SK-N-SH (cell line): ENCODE measurements at regions not wholly inside any gene's neighbourhood (a gene's known extent, or its start where the extent isn't known, plus 50 kb on each side); places are given as distances from the start of the nearest gene placed in this dataset.

Experiments used
- CTCF ChIA-PET: fragments of 300-600, 350-600 bp; formaldehyde crosslinking; extraction: SDS; loops from one replicate; lab custom pipeline; 2021; lab: Yijun Ruan, JAX
- POLR2A ChIA-PET: fragments of 350-600 bp; sonication (Branson Sonifier 250); formaldehyde crosslinking; extraction: SDS; loops from one replicate; lab custom pipeline; 2020; ENCODE audit warnings: antibody characterized with exemption, inconsistent platforms; lab: Yijun Ruan, JAX
- DNase-seq: peaks from one replicate; pipeline ENCODE4 v3.0.0; 2012
- H2AFZ ChIP-seq: fragments of 200-600 bp; sonication (generic); 2 replicates; pipeline ENCODE4 v1.8.1; 2016; ENCODE audit warnings: antibody characterized with exemption, mild to moderate bottlenecking, low read depth
- H3F3A ChIP-seq: fragments of 200-600 bp; sonication (generic); replicated peaks from 2 replicates; pipeline ENCODE3; 2016; ENCODE audit warnings: antibody characterized with exemption, mild to moderate bottlenecking; ENCODE audit not compliant: insufficient read depth
- H3K27ac ChIP-seq, 2 experiments: fragments of 200-500 bp in 1 of 2; fragments of 200-600 bp in 1 of 2; sonication (Bioruptor generic) in 1 of 2; sonication (generic), shearing (Covaris generic) in 1 of 2; 2 replicates each; pipeline versions ENCODE4 v1.5.1 to v1.6.1; 2014 to 2016; ENCODE audit warnings: low read depth in 2 of 2, inconsistent platforms in 1 of 2, low read length in 1 of 2, mild to moderate bottlenecking in 1 of 2, mixed read lengths in 1 of 2
- H3K27me3 ChIP-seq: fragments of 200-600 bp; sonication (generic), shearing (Covaris generic); 2 replicates; pipeline ENCODE4 v1.6.1; 2016; ENCODE audit warnings: mixed run types; ENCODE audit not compliant: insufficient read depth
- H3K36me3 ChIP-seq, 2 experiments: fragments of 200-500 bp in 1 of 2; fragments of 200-600 bp in 1 of 2; sonication (Bioruptor generic) in 1 of 2; sonication (generic) in 1 of 2; replicated peaks in 1 of 2; 2 replicates each; pipeline versions ENCODE3 to v1.5.1; 2014 to 2016; ENCODE audit warnings: low read length in 1 of 2, mild to moderate bottlenecking in 1 of 2; ENCODE audit not compliant: insufficient read depth in 2 of 2, control insufficient read depth in 1 of 2
- H3K4me1 ChIP-seq, 2 experiments: fragments of 200-500 bp in 1 of 2; fragments of 200-600 bp in 1 of 2; sonication (Bioruptor generic) in 1 of 2; sonication (generic), shearing (Covaris generic) in 1 of 2; 2 replicates each; pipeline versions ENCODE4 v1.5.1 to v1.6.1; 2014 to 2016; ENCODE audit warnings: low read depth in 1 of 2, low read length in 1 of 2, mixed run types in 1 of 2; ENCODE audit not compliant: insufficient read depth in 2 of 2, control insufficient read depth in 1 of 2
- H3K4me2 ChIP-seq: fragments of 200-600 bp; sonication (generic), shearing (Covaris generic); 2 replicates; pipeline ENCODE4 v1.6.1; 2017; ENCODE audit warnings: mixed run types
- H3K4me3 ChIP-seq, 2 experiments: fragments of 200-500 bp in 1 of 2; fragments of 200-600 bp in 1 of 2; sonication (Bioruptor generic) in 1 of 2; sonication (generic), shearing (Covaris generic) in 1 of 2; 2 replicates each; pipeline versions ENCODE4 v1.5.1 to v1.8.1; 2014 to 2016; ENCODE audit warnings: low read depth in 2 of 2, inconsistent platforms in 1 of 2, low read length in 1 of 2, mild to moderate bottlenecking in 1 of 2, mixed read lengths in 1 of 2, moderate library complexity in 1 of 2
- H3K79me2 ChIP-seq: fragments of 200-600 bp; sonication (generic); 2 replicates; pipeline ENCODE4 v1.8.1; 2017; ENCODE audit warnings: mild to moderate bottlenecking; ENCODE audit not compliant: insufficient read depth
- H3K9ac ChIP-seq: fragments of 200-600 bp; sonication (generic); 2 replicates; pipeline ENCODE4 v1.6.1; 2017; ENCODE audit warnings: mixed run types
- H3K9me2 ChIP-seq: fragments of 200-600 bp; sonication (generic); 2 replicates; pipeline ENCODE4 v1.6.1; 2017; ENCODE audit warnings: mixed run types
- H3K9me3 ChIP-seq: fragments of 200-600 bp; sonication (generic); 2 replicates; pipeline ENCODE4 v1.6.1; 2017; ENCODE audit warnings: mixed run types, mild to moderate bottlenecking, moderate library complexity
- H4K20me1 ChIP-seq: fragments of 200-600 bp; sonication (generic); 2 replicates; pipeline ENCODE4 v1.6.1; 2017; ENCODE audit warnings: mild to moderate bottlenecking, mixed run types; ENCODE audit not compliant: insufficient read depth
- EP300 ChIP-seq, 2 experiments: IDR thresholded peaks; 2 replicates each; pipeline versions ENCODE4 v1.4.0 to v1.6.1; 2012; ENCODE audit warnings: borderline replicate concordance in 1 of 2, low read depth in 1 of 2, low read length in 1 of 2
- EZH2phosphoT487 ChIP-seq: fragments of 200-600 bp; sonication (generic); IDR thresholded peaks from 2 replicates; pipeline ENCODE4 v1.6.1; 2017; ENCODE audit warnings: low read depth, mixed run types, mild to moderate bottlenecking, antibody characterized with exemption, moderate library complexity, borderline replicate concordance
- FOSL2 ChIP-seq: IDR thresholded peaks from 2 replicates; pipeline ENCODE4 v1.4.0; 2012; ENCODE audit warnings: low read depth, mild to moderate bottlenecking, moderate library complexity, borderline replicate concordance
- FOXM1 ChIP-seq: IDR thresholded peaks from 2 replicates; pipeline ENCODE4 v1.4.0; 2012; ENCODE audit warnings: low read depth, mild to moderate bottlenecking
- GABPA ChIP-seq: IDR thresholded peaks from 2 replicates; pipeline ENCODE4 v1.4.0; 2012; ENCODE audit warnings: low read depth, mild to moderate bottlenecking
- GATA2 ChIP-seq: sonication (generic); formaldehyde crosslinking; IDR thresholded peaks from 2 replicates; pipeline ENCODE4 v1.5.0; 2020; ENCODE audit warnings: mild to moderate bottlenecking, missing genetic modification reagents
- JUND ChIP-seq: IDR thresholded peaks from 2 replicates; pipeline ENCODE4 v1.4.0; 2012
- MEF2A ChIP-seq: IDR thresholded peaks from 2 replicates; pipeline ENCODE4 v1.4.0; 2012; ENCODE audit warnings: low read depth, borderline replicate concordance
- PBX3 ChIP-seq: IDR thresholded peaks from 2 replicates; pipeline ENCODE4; 2012
- POLR2AphosphoS5 ChIP-seq: IDR thresholded peaks from 2 replicates; pipeline ENCODE4 v1.6.1; 2012; ENCODE audit warnings: low read depth, low read length
- RAD21 ChIP-seq: IDR thresholded peaks from 2 replicates; pipeline ENCODE4 v1.6.1; 2012; ENCODE audit warnings: mild to moderate bottlenecking, low read length
- RCOR1 ChIP-seq: fragments of 150-350 bp; IDR thresholded peaks from 2 replicates; pipeline ENCODE4 v1.6.1; 2017; ENCODE audit warnings: antibody characterized with exemption, low read length
- RXRA ChIP-seq: IDR thresholded peaks from 2 replicates; pipeline ENCODE4 v1.4.0; 2012; ENCODE audit warnings: low read depth, mild to moderate bottlenecking, borderline replicate concordance
- TAF1 ChIP-seq: IDR thresholded peaks from 2 replicates; pipeline ENCODE4 v1.6.1; 2012; ENCODE audit warnings: low read depth, mild to moderate bottlenecking, low read length, moderate library complexity, borderline replicate concordance
- TCF12 ChIP-seq: IDR thresholded peaks from 2 replicates; pipeline ENCODE4 v1.4.0; 2012
- YY1 ChIP-seq: IDR thresholded peaks from 2 replicates; pipeline ENCODE4 v1.4.0; 2012; ENCODE audit warnings: low read depth, mild to moderate bottlenecking
- WGBS: methylation state at CpG from one replicate; pipeline ENCODE4 v1.1.6; 2017; ENCODE audit warnings: low lambda C conversion rate; 5-methylcytosine and 5-hydroxymethylcytosine counted together
- TF ChIP-seq, protein P1 (sequence below): IDR thresholded peaks from 2 replicates; pipeline ENCODE4 v1.4.0; 2012; ENCODE audit warnings: low read depth, borderline replicate concordance
- TF ChIP-seq, protein P2 (sequence below): fragments of 150-350 bp; IDR thresholded peaks from 2 replicates; pipeline ENCODE4 v1.6.1; 2016; ENCODE audit warnings: mild to moderate bottlenecking, low read depth, low read length

DNA sequence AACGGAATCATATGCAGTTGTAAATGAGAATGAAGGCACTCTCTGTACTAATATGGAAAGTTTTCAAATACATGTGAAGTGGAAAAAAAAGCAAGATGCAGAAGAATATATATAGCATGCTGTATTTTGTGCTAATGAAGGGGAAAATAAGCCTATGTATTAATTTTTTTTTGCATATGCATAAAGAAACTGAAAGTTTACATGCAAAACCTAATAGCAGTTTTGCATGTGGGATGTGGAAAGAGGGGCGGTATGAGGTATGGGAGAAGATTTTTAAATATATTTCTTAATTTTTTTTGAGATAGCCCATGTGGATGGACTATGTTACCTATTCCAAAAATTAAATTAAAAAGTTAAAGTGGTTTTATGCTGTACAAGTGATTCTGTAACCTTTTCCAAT is 83.7 kb upstream of the IL12B start:
- Histone ChIP-seq H3K9me2 (no peaks in the 10 kb centered on the region), H3K9ac (no peak overlapping the region), H3K9me3 (no peaks in the 10 kb centered on the region), H2AFZ (no peak overlapping the region), H3K4me3 (no peak overlapping the region), H3K79me2 (no peaks in the 10 kb centered on the region), H4K20me1 (no peaks in the 10 kb centered on the region), H3K27ac (no peak overlapping the region), H3K27me3 (no peaks in the 10 kb centered on the region; the same call in 1 of the 2 replicates), H3K4me2 (no peak overlapping the region), H3F3A (no peaks in the 10 kb centered on the region), H3K4me1 (no peaks in the 10 kb centered on the region), H3K36me3 (no peaks in the 10 kb centered on the region)
- ChIA-PET CTCF (no interaction called here), POLR2A (no interaction called here)
- no peak for TF ChIP-seq FOXM1
- TF ChIP-seq, protein P1, sequence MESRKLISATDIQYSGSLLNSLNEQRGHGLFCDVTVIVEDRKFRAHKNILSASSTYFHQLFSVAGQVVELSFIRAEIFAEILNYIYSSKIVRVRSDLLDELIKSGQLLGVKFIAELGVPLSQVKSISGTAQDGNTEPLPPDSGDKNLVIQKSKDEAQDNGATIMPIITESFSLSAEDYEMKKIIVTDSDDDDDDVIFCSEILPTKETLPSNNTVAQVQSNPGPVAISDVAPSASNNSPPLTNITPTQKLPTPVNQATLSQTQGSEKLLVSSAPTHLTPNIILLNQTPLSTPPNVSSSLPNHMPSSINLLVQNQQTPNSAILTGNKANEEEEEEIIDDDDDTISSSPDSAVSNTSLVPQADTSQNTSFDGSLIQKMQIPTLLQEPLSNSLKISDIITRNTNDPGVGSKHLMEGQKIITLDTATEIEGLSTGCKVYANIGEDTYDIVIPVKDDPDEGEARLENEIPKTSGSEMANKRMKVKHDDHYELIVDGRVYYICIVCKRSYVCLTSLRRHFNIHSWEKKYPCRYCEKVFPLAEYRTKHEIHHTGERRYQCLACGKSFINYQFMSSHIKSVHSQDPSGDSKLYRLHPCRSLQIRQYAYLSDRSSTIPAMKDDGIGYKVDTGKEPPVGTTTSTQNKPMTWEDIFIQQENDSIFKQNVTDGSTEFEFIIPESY, result no peak
- TF ChIP-seq RCOR1, result no peak
- no peak for TF ChIP-seq MEF2A
- TF ChIP-seq PBX3, result no peak
- no peak for TF ChIP-seq EP300 (IDR thresholded peaks at IDR 0.05; ENCODE audit: borderline replicate concordance in 1 of 2, low read depth in 1 of 2, low read length in 1 of 2)
- TF ChIP-seq FOSL2, result no peak
- TF ChIP-seq GATA2 (CRISPR knock-in tag), result no peak
- TF ChIP-seq, protein P2, sequence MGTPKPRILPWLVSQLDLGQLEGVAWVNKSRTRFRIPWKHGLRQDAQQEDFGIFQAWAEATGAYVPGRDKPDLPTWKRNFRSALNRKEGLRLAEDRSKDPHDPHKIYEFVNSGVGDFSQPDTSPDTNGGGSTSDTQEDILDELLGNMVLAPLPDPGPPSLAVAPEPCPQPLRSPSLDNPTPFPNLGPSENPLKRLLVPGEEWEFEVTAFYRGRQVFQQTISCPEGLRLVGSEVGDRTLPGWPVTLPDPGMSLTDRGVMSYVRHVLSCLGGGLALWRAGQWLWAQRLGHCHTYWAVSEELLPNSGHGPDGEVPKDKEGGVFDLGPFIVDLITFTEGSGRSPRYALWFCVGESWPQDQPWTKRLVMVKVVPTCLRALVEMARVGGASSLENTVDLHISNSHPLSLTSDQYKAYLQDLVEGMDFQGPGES, result no peak
- no peak for TF ChIP-seq TCF12
- no peak for DNase-seq
- WGBS, result 73% methylated on average over 2 of the region's 2 CpGs

DNA sequence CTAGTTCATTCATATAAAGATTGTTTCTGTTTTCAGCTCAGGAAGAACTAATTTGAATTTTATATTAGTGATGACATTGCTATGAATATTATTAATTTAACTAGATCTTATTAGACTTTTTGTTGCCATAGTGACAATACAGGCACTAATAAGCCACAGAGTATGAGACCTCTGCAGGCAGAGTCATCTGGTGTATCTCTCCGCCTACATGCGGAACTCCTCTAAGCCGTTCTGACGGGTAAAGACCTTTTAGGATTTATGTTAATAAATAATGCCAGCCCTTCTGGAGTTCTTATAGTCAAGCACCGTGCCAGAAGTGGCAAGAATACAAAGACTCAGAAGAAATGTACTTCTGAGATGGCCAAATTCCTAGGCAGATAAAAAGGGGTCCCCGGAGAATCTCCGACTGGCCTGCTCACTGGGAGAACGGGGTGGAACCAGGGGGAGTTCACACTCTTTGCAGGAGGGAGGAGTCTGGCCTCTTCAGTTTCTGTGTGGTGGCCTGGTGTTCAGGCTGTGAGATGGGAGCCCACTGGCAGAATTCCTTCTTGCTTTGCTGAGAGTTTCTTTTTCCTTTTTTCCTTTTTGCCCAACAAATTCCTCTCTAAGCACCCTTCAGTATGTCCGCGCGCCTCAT is 85.1 kb upstream of the IL12B start:
- H3K4me1 ChIP-seq, result no peaks in the 10 kb centered on the region; a peak in 1 of 4 replicates
- no peaks in the 10 kb centered on the region; the same call in 1 of the 2 replicates for H3K27me3 ChIP-seq
- H3K27ac ChIP-seq, result no peak overlapping the region
- POLR2A ChIA-PET, result no interaction called here
- no peak overlapping the region for H3K4me3 ChIP-seq
- H3K79me2 ChIP-seq, result no peaks in the 10 kb centered on the region
- no peak overlapping the region for H3K9ac ChIP-seq
- no peaks in the 10 kb centered on the region for H3F3A ChIP-seq
- CTCF ChIA-PET, result interaction anchor here (0.6 kb wide), 1 partner anchor 83 kb away, joined by 4 read pairs; no protein-coding TSS in a partner anchor
- TF ChIP-seq MEF2A, result no peak
- TF ChIP-seq GABPA, result no peak
- no peak for TF ChIP-seq YY1
- no peak for TF ChIP-seq EZH2phosphoT487
- no peak for TF ChIP-seq POLR2AphosphoS5
- TF ChIP-seq EP300 (IDR thresholded peaks at IDR 0.05; ENCODE audit: borderline replicate concordance in 1 of 2, low read depth in 1 of 2, low read length in 1 of 2), result no peak
- no peak for TF ChIP-seq TAF1
- no peak for TF ChIP-seq PBX3
- TF ChIP-seq RXRA, result no peak
- TF ChIP-seq RAD21, result no peak
- TF ChIP-seq, protein P2, result no peak
- no peak for TF ChIP-seq JUND
- no peak overlapping the region for H2AFZ ChIP-seq
- no peak overlapping the region for H3K4me2 ChIP-seq
- no peaks in the 10 kb centered on the region for H3K9me2 ChIP-seq
- 73% methylated on average over 11 of the region's 11 CpGs for WGBS
- H4K20me1 ChIP-seq, result no peaks in the 10 kb centered on the region
- H3K36me3 ChIP-seq, result no peaks in the 10 kb centered on the region
- no peaks in the 10 kb centered on the region for H3K9me3 ChIP-seq
- no peak for DNase-seq
